CD14-positive monocyte (primary cell): ENCODE measurements at regions not wholly inside any gene's neighbourhood (a gene's known extent, or its start where the extent isn't known, plus 50 kb on each side); places are given as distances from the start of the nearest gene placed in this dataset.

Experiments used
- DNase-seq, 3 donors: peaks; one replicate each; pipeline ENCODE4 v3.0.0-alpha.2; 2011 to 2022
- H2AFZ ChIP-seq: 2 replicates; pipeline ENCODE4 v1.6.0; 2012; ENCODE audit warnings: mild to moderate bottlenecking, low read depth, low read length, inconsistent platforms; ENCODE audit not compliant: insufficient read depth, poor library complexity, severe bottlenecking
- H3K27ac ChIP-seq, 2 donors: 1 replicate in 1 of 2; 2 replicates in 1 of 2; pipeline ENCODE4 v1.5.1; 2012 to 2013; ENCODE audit warnings: low read length in 2 of 2, control low read depth in 1 of 2, inconsistent platforms in 1 of 2, low read depth in 1 of 2, mild to moderate bottlenecking in 1 of 2
- H3K27me3 ChIP-seq, 2 donors: one replicate each; pipeline versions ENCODE4 v1.6.0 to v1.6.1; 2011 to 2013; ENCODE audit warnings: low read length in 2 of 2; ENCODE audit not compliant: control insufficient read depth in 2 of 2, insufficient read depth in 2 of 2
- H3K36me3 ChIP-seq, 2 donors: replicated peaks in 1 of 2; 1 replicate in 1 of 2; 2 replicates in 1 of 2; pipeline versions ENCODE4 v1.5.1 to v1.6.1; 2012 to 2013; ENCODE audit warnings: low read length in 2 of 2, control low read depth in 1 of 2, inconsistent platforms in 1 of 2, mild to moderate bottlenecking in 1 of 2; ENCODE audit not compliant: insufficient read depth in 2 of 2, control insufficient read depth in 1 of 2
- H3K4me1 ChIP-seq, 2 donors: 1 replicate in 1 of 2; 2 replicates in 1 of 2; pipeline versions ENCODE4 v1.5.1 to v1.6.1; 2012 to 2013; ENCODE audit warnings: low read length in 2 of 2, control low read depth in 1 of 2, inconsistent platforms in 1 of 2, mild to moderate bottlenecking in 1 of 2, moderate library complexity in 1 of 2; ENCODE audit not compliant: insufficient read depth in 2 of 2, control insufficient read depth in 1 of 2
- H3K4me2 ChIP-seq: replicated peaks from 2 replicates; pipeline ENCODE3; 2012; ENCODE audit warnings: low read length, moderate library complexity, mild to moderate bottlenecking; ENCODE audit not compliant: poor library complexity, severe bottlenecking; ENCODE audit errors: extremely low read depth
- H3K4me3 ChIP-seq, 3 experiments: fragments of 200-600 bp in 1 of 3; sonication (generic) in 1 of 3; replicated peaks in 1 of 3; 1 replicate in 2 of 3; 2 replicates in 1 of 3; pipeline ENCODE4 v1.5.1; 2011 to 2013; ENCODE audit warnings: low read length in 3 of 3, mild to moderate bottlenecking in 3 of 3, control low read depth in 2 of 3, low read depth in 2 of 3, inconsistent platforms in 1 of 3, moderate library complexity in 1 of 3
- H3K79me2 ChIP-seq: 2 replicates; pipeline ENCODE4 v1.6.0; 2012; ENCODE audit warnings: mild to moderate bottlenecking, control low read depth, inconsistent platforms, low read length, moderate library complexity; ENCODE audit not compliant: insufficient read depth
- H3K9ac ChIP-seq: 2 replicates; pipeline ENCODE4 v1.6.0; 2017; ENCODE audit warnings: low read length, mild to moderate bottlenecking; ENCODE audit not compliant: insufficient read depth, poor library complexity, severe bottlenecking
- H3K9me3 ChIP-seq, 2 donors: replicated peaks in 1 of 2; 1 replicate in 1 of 2; 2 replicates in 1 of 2; pipeline versions ENCODE4 v1.5.1 to v1.6.1; 2012 to 2013; ENCODE audit warnings: low read length in 2 of 2, control low read depth in 1 of 2; ENCODE audit not compliant: control insufficient read depth in 1 of 2, insufficient read depth in 1 of 2
- H4K20me1 ChIP-seq: 2 replicates; pipeline ENCODE4 v1.6.0; 2012; ENCODE audit warnings: mild to moderate bottlenecking, low read length, control low read depth, moderate library complexity; ENCODE audit not compliant: insufficient read depth
- H3K27ac Mint-ChIP-seq, 7 donors: one replicate each; pipeline ENCODE4 v1.8.0; 2020; ENCODE audit warnings: mild to moderate bottlenecking in 7 of 7, mixed read lengths in 7 of 7, moderate library complexity in 6 of 7, inconsistent platforms in 2 of 7
- H3K27me3 Mint-ChIP-seq, 3 donors: one replicate each; pipeline ENCODE4 v1.8.0; 2021 to 2022; ENCODE audit warnings: low read depth in 3 of 3, mild to moderate bottlenecking in 3 of 3, mixed read lengths in 3 of 3, moderate library complexity in 3 of 3, inconsistent platforms in 1 of 3
- H3K36me3 Mint-ChIP-seq, 2 donors: one replicate each; pipeline ENCODE4 v1.8.0; 2020; ENCODE audit warnings: mixed read lengths in 2 of 2, inconsistent platforms in 1 of 2, mild to moderate bottlenecking in 1 of 2
- H3K4me1 Mint-ChIP-seq: one replicate; pipeline ENCODE4 v1.8.0; 2020; ENCODE audit warnings: mild to moderate bottlenecking, mixed read lengths
- H3K4me3 Mint-ChIP-seq, 2 donors: one replicate each; pipeline ENCODE4 v1.8.0; 2020; ENCODE audit warnings: mild to moderate bottlenecking in 2 of 2, mixed read lengths in 2 of 2, moderate library complexity in 1 of 2
- H3K9me3 Mint-ChIP-seq, 7 donors: one replicate each; pipeline ENCODE4 v1.8.0; 2020 to 2022; ENCODE audit warnings: mixed read lengths in 7 of 7, mild to moderate bottlenecking in 6 of 7, moderate library complexity in 6 of 7, inconsistent platforms in 2 of 7
- WGBS: methylation state at CpG from one replicate; pipeline ENCODE4 v1.1.5; 2013; ENCODE audit warnings: missing lambda C conversion rate; ENCODE audit not compliant: insufficient coverage; 5-methylcytosine and 5-hydroxymethylcytosine counted together
- intact Hi-C, 2 donors: fragments of 100-400 bp; cut with micrococcal nuclease; formaldehyde crosslinking; loops; one replicate each; pipeline versions ENCODE4 v1.15.0 to v1.15.1; 2023
- TF ChIP-seq, protein P1 (sequence below): fragments of 200-600 bp; IDR thresholded peaks from one replicate; pipeline ENCODE4 v1.8.0; 2022; ENCODE audit warnings: antibody characterized with exemption, mild to moderate bottlenecking

DNA sequence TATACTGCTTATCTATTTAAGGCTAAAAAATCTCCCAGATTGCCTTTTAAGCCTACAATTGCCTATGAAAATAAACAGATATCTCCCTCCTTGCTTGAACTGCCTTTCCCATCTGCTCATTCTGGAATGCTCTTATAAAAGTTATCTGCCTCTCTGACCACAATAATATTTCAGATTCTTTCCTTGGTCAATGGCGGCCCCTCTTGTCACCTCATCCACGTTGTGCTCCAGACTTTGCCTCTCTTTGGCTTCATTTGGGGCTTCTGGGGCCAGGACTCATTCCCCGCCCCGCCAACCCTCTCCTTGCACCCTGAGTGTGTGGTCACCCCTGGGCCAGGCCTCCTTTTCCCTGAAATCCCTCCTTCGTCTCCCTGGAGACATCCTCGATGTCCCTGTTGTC is 110.0 kb upstream of the RPS23 start:
- no peak overlapping the region for H3K9ac ChIP-seq
- Mint-ChIP-seq H3K36me3 (no peaks in the 10 kb centered on the region), H3K4me1 (peaks cover 5% of the 10 kb centered on the region), H3K27me3 (peaks cover 0 to 4% (median 3%) of the 10 kb centered on the region in 3 donors), H3K4me3 (no peak overlapping the region), H3K9me3 (peaks cover 2 to 9% (median 4%) of the 10 kb centered on the region in 7 donors), H3K27ac (no peak overlapping the region)
- no peak overlapping the region for H3K4me3 ChIP-seq
- WGBS: 87% methylated on average over 4 of the region's 6 CpGs
- H3K4me1 ChIP-seq: peaks cover 0 to 6% of the 10 kb centered on the region in 2 donors
- no peaks in the 10 kb centered on the region for H3K27me3 ChIP-seq
- H3K79me2 ChIP-seq: no peaks in the 10 kb centered on the region
- H3K4me2 ChIP-seq: no peak overlapping the region
- H3K36me3 ChIP-seq: no peaks in the 10 kb centered on the region
- no peaks in the 10 kb centered on the region for H4K20me1 ChIP-seq
- no peaks in the 10 kb centered on the region for H3K9me3 ChIP-seq
- TF ChIP-seq, protein P1, sequence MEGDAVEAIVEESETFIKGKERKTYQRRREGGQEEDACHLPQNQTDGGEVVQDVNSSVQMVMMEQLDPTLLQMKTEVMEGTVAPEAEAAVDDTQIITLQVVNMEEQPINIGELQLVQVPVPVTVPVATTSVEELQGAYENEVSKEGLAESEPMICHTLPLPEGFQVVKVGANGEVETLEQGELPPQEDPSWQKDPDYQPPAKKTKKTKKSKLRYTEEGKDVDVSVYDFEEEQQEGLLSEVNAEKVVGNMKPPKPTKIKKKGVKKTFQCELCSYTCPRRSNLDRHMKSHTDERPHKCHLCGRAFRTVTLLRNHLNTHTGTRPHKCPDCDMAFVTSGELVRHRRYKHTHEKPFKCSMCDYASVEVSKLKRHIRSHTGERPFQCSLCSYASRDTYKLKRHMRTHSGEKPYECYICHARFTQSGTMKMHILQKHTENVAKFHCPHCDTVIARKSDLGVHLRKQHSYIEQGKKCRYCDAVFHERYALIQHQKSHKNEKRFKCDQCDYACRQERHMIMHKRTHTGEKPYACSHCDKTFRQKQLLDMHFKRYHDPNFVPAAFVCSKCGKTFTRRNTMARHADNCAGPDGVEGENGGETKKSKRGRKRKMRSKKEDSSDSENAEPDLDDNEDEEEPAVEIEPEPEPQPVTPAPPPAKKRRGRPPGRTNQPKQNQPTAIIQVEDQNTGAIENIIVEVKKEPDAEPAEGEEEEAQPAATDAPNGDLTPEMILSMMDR: no peak
- H3K27ac ChIP-seq: no peak overlapping the region
- H2AFZ ChIP-seq: no peak overlapping the region
- intact Hi-C loops: no loop called here
- DNase-seq: no peak

DNA sequence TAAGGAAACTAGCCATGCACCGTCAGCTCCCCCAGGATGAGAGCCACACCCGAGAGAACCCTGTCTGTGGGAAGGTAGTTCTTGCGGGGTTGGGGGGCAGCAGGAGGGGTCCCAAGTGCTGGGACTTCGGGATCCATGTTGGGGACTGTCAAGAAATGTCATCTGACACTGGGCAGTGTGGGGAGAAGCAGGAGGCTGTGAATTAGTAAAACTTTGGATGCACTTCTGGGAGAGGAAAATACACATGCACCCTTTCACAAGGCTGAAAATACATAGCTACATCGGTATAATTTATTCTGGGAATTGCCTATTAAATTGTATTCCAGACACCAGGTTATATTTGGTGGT is 109.6 kb upstream of the RPS23 start:
- H3K27me3 ChIP-seq: no peaks in the 10 kb centered on the region
- peaks cover 2 to 9% (median 4%) of the 10 kb centered on the region in 7 donors for H3K9me3 Mint-ChIP-seq
- peaks cover 0 to 4% (median 3%) of the 10 kb centered on the region in 3 donors for H3K27me3 Mint-ChIP-seq
- no peak overlapping the region for H3K4me2 ChIP-seq
- H3K79me2 ChIP-seq: no peaks in the 10 kb centered on the region
- H3K4me1 ChIP-seq: peaks cover 0 to 6% of the 10 kb centered on the region in 2 donors
- H3K9me3 ChIP-seq: no peaks in the 10 kb centered on the region
- intact Hi-C loops: no loop called here
- H3K4me3 ChIP-seq: no peak overlapping the region
- no peaks in the 10 kb centered on the region for H4K20me1 ChIP-seq
- TF ChIP-seq, protein P1: no peak
- no peak overlapping the region for H3K9ac ChIP-seq
- no peak for DNase-seq
- H3K36me3 ChIP-seq: no peaks in the 10 kb centered on the region
- H2AFZ ChIP-seq: no peak overlapping the region
- H3K4me3 Mint-ChIP-seq: no peak overlapping the region
- H3K36me3 Mint-ChIP-seq: no peaks in the 10 kb centered on the region
- H3K27ac Mint-ChIP-seq: no peak overlapping the region
- peaks cover 5% of the 10 kb centered on the region for H3K4me1 Mint-ChIP-seq
- 83% methylated on average over 4 of the region's 5 CpGs for WGBS
- H3K27ac ChIP-seq: no peak overlapping the region
